Limb (tissue), 2 donors: ENCODE measurements at regions not wholly inside any gene's neighbourhood (a gene's known extent, or its start where the extent isn't known, plus 50 kb on each side); places are given as distances from the start of the nearest gene placed in this dataset.
A peak's percentile ranks its signal among the peaks of the same experiment; 100 is the strongest.
"Not testable (repeated sequence)": the region's sequence is repeated elsewhere in the genome, so short reads cannot be mapped to it uniquely, and the experiment has no call there.

Experiments used
- DNase-seq, 2 donors: peaks; one replicate each; pipeline ENCODE4 v3.0.0-alpha.2; 2016; ENCODE audit errors: extremely low spot score in 2 of 2

- not testable (repeated sequence) for DNase-seq
Measured at GRCh38 chr2:95725677-95726076, 133.9 kb downstream of the TRIM43 start.

DNA sequence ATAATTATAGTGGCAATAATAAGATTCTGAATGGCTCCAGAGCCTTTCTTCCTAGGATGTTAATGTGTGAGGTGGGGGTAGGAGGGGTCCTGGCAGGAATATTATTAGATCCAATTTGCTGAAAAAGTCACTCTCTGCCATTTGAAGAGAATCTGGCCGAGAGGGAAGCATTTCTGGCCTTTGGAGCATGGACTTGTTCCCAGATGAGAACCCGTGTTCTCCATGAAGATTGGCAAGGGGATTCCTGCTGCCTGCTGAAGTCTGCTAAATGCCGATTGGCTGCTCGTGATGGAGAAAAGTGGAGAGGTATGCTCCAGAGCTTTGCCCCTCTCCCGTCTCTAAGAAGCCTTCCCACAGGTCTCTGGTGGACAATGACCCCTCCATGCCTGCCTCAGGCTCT lies 135.6 kb downstream of the TRIM43 start:
- not testable (repeated sequence) for DNase-seq

- DNase-seq: peak; percentile 77 to 80
Measured at GRCh38 chr2:95728878-95729596, 137.2 kb downstream of the TRIM43 start.

- no peak for DNase-seq
Measured at GRCh38 chr2:95729597-95729955, 137.8 kb downstream of the TRIM43 start.

GRCh38 chr2:95730813-95731212 lies 139.0 kb downstream of the TRIM43 start:
- no peak for DNase-seq

DNA sequence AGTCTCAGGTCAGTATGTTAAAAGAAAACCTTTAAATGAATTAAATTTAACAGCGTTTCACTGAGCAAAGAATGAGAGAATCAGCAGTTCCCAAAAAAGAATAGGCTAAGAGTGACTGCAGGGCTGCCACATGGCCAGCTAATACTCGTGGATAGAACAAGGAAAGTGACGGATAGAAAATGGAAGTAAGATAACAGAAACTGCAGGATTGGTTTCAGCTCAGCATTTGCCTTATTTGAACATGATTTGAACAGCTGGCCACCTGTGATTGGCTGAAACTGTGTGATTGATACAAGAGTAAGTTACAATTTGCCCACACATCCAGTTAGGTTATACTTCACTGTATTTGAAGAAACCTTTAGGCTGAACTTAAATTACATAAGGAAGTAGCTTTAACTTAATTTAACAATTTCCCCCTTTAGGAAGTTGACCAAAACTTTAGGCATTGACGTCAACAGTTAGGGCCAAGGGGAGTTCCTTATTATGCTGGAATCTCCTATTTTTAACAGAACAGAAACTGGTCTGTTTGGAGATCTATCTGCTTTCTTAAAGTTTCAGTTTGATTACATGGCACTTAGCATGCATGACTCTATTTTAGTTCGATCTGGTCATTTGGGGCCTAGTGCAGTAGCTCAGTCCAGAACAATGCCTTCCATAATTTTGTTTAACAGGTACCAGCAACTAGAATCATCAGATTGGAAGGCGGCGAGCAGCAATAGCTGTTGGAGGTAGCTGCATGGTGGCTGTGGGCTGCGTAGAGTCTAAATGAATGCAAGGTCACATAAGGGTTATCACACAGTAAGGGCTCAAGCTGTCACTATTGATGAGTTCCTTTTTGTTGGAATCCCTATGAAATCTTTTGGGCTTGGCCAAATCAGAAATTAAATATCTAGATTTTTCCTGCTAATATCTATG lies 143.4 kb downstream of the TRIM43 start:
- DNase-seq: no peak

DNA sequence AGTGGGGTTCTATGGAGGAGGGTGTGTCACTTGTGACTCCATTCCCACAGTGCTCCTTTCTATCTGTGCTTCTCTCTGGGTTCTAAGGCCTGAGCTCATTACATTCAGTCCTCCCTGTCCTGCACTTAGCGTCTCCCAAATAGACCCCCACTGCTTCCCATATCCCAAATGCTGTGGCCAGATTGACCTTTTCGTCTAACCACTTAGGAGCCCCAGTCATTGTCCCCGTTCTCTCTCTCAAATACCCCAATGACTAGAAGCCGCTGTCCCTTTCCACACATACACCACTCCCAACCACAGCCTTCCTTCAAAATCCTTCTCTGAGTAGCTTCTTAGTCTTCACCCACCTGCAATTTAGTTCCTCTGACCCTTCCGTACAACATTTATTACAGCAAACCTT lies 146.5 kb downstream of the TRIM43 start:
- DNase-seq: no peak

GRCh38 chr2:95752126-95752525 lies 160.3 kb downstream of the TRIM43 start:
- not testable (repeated sequence) for DNase-seq

GRCh38 chr2:95753812-95754211 lies 162.0 kb downstream of the TRIM43 start:
- not testable (repeated sequence) for DNase-seq

DNA sequence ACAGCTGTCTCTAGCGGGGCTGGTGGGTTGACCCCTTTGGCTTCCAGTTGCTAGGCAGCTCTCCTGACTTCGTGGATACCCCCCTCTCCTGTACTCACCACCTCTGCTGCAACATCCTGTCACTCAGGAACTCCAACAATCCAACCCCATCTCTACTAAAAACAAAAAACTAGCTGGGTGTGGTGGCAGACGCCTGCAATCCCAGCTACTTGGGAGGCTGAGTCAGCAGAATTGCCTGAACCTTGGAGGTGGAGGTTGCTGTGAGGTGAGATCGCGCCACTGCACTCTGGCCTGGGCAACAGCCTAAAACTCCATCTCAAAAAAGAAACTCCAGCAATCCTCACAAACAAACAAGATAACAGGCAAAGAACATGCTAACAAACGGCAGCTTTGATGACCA lies 162.4 kb downstream of the TRIM43 start:
- not testable (repeated sequence) for DNase-seq

- not testable (repeated sequence) for DNase-seq
Measured at GRCh38 chr2:95754819-95755563, 163.2 kb downstream of the TRIM43 start.

DNA sequence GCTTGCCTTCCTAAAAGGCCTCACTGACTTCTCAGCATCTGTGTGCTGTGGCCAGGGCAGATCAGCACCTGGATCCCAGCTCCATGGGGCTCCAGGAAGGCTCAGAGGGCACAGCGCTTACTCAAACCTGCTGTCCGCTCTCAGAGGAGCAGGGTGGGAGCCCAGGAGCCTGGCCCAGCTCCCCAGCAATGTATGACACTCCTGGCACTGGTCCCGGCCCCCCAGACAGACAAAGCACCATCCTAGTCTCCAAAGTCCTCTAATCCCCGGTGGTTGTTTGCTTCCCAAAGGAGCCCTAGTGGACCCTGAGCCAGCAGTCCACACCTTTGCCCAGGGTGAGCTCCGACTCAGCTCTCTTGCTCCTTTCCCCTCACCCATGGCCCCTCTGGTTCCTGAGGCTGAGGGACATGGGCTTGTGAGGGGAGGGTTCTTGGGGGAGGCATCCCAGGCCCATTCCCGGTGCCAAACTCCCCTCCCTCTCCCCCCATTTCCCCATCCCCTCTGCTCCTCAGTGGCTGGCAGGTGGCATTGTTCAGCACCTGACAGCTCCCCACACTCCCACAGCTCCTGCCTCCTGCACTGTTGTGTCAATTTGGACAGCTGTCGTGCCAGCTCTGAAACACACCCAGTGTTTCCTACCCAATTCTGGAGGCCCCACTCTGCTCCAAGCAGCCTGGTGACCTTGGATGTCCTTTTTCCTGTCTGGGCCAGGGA lies 164.3 kb downstream of the TRIM43 start:
- DNase-seq: not testable (repeated sequence)

DNA sequence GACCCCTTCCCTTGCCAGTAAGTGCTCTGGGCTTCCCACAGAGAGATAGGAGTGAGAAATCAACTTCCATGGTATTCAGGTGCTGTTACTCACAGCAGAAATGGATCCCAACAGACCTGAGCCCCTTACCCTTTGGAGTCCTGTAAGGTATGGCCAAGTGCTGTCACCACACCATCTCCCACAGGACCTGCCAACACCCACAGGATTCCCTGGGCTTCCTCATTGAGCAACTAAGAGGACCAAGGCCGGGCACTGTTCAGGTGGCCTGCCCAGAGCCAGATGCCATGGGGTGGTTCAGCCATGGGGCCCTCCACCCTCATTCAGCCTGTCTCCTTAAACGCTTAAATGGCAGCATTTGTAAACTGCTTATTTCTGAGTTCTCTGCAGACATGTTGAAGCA lies 166.2 kb downstream of the TRIM43 start:
- DNase-seq: no peak

- no peak for DNase-seq
Measured at GRCh38 chr2:95759481-95760246, 167.9 kb downstream of the TRIM43 start.

- no peak for DNase-seq
Measured at GRCh38 chr2:95760806-95761525, 169.2 kb downstream of the TRIM43 start.

DNA sequence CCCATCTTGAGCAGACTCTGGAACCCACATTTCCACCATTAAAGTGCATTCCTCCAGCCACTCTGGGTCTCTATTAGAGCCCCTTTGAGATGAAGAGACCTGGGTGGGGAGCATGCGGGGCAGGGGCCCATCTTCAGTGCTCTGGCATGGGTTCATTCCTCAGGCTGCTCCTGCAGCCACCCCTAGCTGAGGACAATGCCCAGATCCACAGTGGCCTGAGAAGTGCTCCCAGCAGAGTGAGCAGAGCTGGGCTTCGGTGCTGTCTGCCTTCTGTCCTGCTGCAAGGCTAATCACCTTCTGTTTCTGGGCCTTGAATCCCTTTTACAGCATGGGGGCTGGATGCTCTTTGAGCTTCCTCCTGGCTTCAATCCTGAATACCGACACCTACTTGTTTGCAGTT lies 169.8 kb downstream of the TRIM43 start:
- DNase-seq: no peak

DNA sequence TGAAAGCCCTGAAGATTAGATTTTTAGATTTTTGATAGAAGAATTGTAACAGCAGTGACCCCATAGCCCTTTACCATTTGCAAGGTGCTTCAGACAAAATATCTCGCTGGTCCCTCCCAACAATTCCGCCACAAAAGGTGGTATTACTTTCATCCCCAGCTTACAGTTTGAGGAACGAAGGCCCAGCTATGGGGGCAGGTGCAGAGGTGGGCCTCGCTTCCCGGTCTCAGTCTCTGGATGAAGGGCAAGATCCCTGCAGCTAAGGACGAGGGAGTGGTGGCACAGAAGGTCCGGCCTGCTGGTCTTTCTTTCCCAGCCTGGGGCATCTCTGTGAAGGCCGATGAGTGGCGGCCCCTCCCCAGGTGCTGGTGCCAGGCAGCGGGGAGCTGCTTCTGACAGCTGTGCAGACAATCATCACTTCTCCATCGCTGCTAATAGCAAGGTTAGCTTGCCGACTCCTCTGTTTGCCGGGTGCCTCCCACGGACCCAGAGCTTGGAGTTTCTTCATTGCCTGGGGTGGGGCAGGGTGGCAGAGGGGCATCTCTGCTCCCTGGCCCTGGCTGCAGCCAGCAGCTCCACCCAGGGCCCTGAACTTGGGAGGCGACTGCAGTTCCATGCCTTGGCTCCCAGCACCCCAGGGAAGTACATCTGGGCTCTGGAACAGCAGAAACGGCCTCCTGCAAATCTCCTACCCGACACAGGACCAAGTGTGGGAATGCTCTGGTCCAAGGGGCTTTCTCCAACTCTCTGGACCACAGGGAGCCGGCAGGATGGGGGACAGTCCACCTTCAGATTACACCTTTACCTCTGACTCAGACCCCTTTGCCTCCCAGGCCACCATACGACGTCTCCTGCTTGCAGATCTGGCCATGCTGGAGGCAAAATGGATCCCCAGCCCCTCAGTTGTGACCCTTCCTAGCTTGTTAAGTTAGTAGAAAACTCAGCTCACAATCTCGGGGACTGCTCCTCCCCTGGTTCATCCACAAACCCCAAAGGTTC lies 170.5 kb downstream of the TRIM43 start:
- peak in 1 of 2 donors; percentile 7 for DNase-seq

DNA sequence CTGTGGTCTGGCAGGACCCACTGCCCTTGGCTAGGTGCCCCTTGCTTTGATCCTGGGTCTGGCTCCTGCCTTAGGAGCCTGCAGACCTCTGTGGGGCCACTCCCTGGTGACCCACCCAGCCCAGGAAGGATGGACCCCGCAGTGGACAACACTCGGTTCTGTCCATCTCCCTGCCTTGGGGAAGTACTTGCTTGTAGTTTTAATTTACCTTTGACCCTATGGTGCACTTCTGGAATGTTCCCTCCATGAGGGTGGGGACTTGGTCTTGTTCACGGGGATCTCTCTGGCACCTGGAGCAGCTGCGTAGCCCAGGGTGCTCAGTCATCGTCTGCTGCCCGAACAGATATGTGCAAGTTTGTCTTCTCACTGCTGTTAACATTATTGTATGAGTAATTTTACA lies 171.3 kb downstream of the TRIM43 start:
- peak in 1 of 2 donors; percentile 2 for DNase-seq

- DNase-seq: peak in 1 of 2 donors; percentile 5
Measured at GRCh38 chr2:95764966-95765365, 173.2 kb downstream of the TRIM43 start.
